IMR-90 (cell line): ENCODE measurements at regions not wholly inside any gene's neighbourhood (a gene's known extent, or its start where the extent isn't known, plus 50 kb on each side); places are given as distances from the start of the nearest gene placed in this dataset.

Source experiments
- ATAC-seq: fragments of 200-7000 bp; cut with Tn5 transposase; 2 replicates; pipeline ENCODE4 v1.9.1; 2020; ENCODE audit warnings: low read depth, mild to moderate bottlenecking, moderate library complexity
- BruUV-seq: library from RNA; stranded (reverse); fragments of 400-500 nt; replicated peaks from 2 replicates; lab custom pipeline; 2021; lab: Mats Ljungman, UMichigan
- CTCF ChIA-PET: fragments of 300-600 bp; formaldehyde crosslinking; extraction: SDS; loops from one replicate; lab custom pipeline; 2021; ENCODE audit warnings: antibody characterized with exemption; lab: Yijun Ruan, JAX
- POLR2A ChIA-PET: fragments of 300-600 bp; sonication (Branson Sonifier 250); formaldehyde crosslinking; loops from one replicate; lab custom pipeline; 2022; ENCODE audit warnings: antibody characterized with exemption; ENCODE audit not compliant: unreplicated experiment; lab: Charles Lee
- DNase-seq: peaks from one replicate; pipeline ENCODE4 v3.0.0; 2013
- H2AFZ ChIP-seq: replicated peaks from 2 replicates; pipeline ENCODE3; 2013; ENCODE audit warnings: low read length, mild to moderate bottlenecking; ENCODE audit not compliant: poor library complexity
- H2AK5ac ChIP-seq: 2 replicates; pipeline ENCODE4 v1.6.1; 2013; ENCODE audit warnings: low read depth, low read length, inconsistent platforms
- H2AK9ac ChIP-seq: replicated peaks from 2 replicates; pipeline ENCODE3; 2013; ENCODE audit warnings: mild to moderate bottlenecking, low read depth, low read length, moderate library complexity; ENCODE audit not compliant: poor library complexity
- H2BK120ac ChIP-seq: 2 replicates; pipeline ENCODE4 v1.6.1; 2013; ENCODE audit warnings: low read depth, low read length, inconsistent platforms
- H2BK15ac ChIP-seq: 3 replicates; pipeline ENCODE4 v1.6.1; 2013; ENCODE audit warnings: low read depth, low read length, inconsistent platforms
- H2BK20ac ChIP-seq: 2 replicates; pipeline ENCODE4 v1.6.1; 2013; ENCODE audit warnings: low read depth, mild to moderate bottlenecking, inconsistent platforms, low read length, moderate library complexity
- H2BK5ac ChIP-seq: 2 replicates; pipeline ENCODE4 v1.6.1; 2013; ENCODE audit warnings: mild to moderate bottlenecking, low read depth, low read length, inconsistent platforms; ENCODE audit not compliant: poor library complexity, severe bottlenecking
- H3K14ac ChIP-seq: replicated peaks from 2 replicates; pipeline ENCODE4 v1.6.1; 2013; ENCODE audit warnings: low read depth, low read length, inconsistent platforms
- H3K18ac ChIP-seq: 2 replicates; pipeline ENCODE4 v1.6.1; 2013; ENCODE audit warnings: low read depth, low read length, control low read depth
- H3K23ac ChIP-seq: 2 replicates; pipeline ENCODE4 v1.6.1; 2013; ENCODE audit warnings: low read depth, low read length, inconsistent platforms
- H3K27ac ChIP-seq: 2 replicates; pipeline ENCODE4 v1.5.1; 2013; ENCODE audit warnings: mild to moderate bottlenecking, control low read depth, low read length; ENCODE audit not compliant: insufficient read depth
- H3K27me3 ChIP-seq: 2 replicates; pipeline ENCODE4 v1.6.1; 2013; ENCODE audit warnings: low read length; ENCODE audit not compliant: control insufficient read depth, insufficient read depth
- H3K36me3 ChIP-seq: 2 replicates; pipeline ENCODE4 v1.6.1; 2013; ENCODE audit warnings: low read length, mixed read lengths; ENCODE audit not compliant: control insufficient read depth, insufficient read depth
- H3K4ac ChIP-seq: 2 replicates; pipeline ENCODE4 v1.6.1; 2013; ENCODE audit warnings: low read depth, low read length, inconsistent platforms
- H3K4me1 ChIP-seq: 2 replicates; pipeline ENCODE4 v1.6.1; 2013; ENCODE audit warnings: low read length, mixed read lengths; ENCODE audit not compliant: control insufficient read depth, insufficient read depth
- H3K4me2 ChIP-seq: 2 replicates; pipeline ENCODE4 v1.6.1; 2013; ENCODE audit warnings: low read depth, mild to moderate bottlenecking, control low read depth, low read length, moderate library complexity
- H3K4me3 ChIP-seq: 2 replicates; pipeline ENCODE4 v1.5.1; 2013; ENCODE audit warnings: low read depth, mild to moderate bottlenecking, control low read depth, low read length, moderate library complexity; ENCODE audit not compliant: insufficient read depth
- H3K56ac ChIP-seq: 2 replicates; pipeline ENCODE4 v1.6.1; 2013; ENCODE audit warnings: low read length, inconsistent platforms; ENCODE audit not compliant: insufficient read depth; ENCODE audit errors: extremely low read depth
- H3K79me1 ChIP-seq, 2 experiments: 2 replicates each; pipeline ENCODE4 v1.6.1; 2013; ENCODE audit warnings: low read length in 2 of 2, inconsistent platforms in 1 of 2, low read depth in 1 of 2
- H3K9ac ChIP-seq: 2 replicates; pipeline ENCODE4 v1.6.1; 2013; ENCODE audit warnings: low read depth, low read length, control low read depth
- H3K9me1 ChIP-seq: 2 replicates; pipeline ENCODE4 v1.6.1; 2013; ENCODE audit warnings: low read length, inconsistent platforms; ENCODE audit not compliant: insufficient read depth
- H3K9me3 ChIP-seq: 2 replicates; pipeline ENCODE4 v1.6.1; 2013; ENCODE audit warnings: low read length; ENCODE audit not compliant: control insufficient read depth, insufficient read depth
- H4K20me1 ChIP-seq: 2 replicates; pipeline ENCODE4 v1.6.1; 2013; ENCODE audit warnings: low read length, inconsistent platforms; ENCODE audit not compliant: insufficient read depth
- H4K5ac ChIP-seq: 2 replicates; pipeline ENCODE4 v1.6.1; 2013; ENCODE audit warnings: mild to moderate bottlenecking, low read depth, low read length, control low read depth
- H4K8ac ChIP-seq, 2 experiments: 2 replicates each; pipeline ENCODE4 v1.6.1; 2013; ENCODE audit warnings: low read depth in 2 of 2, low read length in 2 of 2, control low read depth in 1 of 2, inconsistent platforms in 1 of 2
- H4K91ac ChIP-seq: 2 replicates; pipeline ENCODE4 v1.6.1; 2013; ENCODE audit warnings: low read depth, low read length, inconsistent platforms; ENCODE audit not compliant: insufficient read depth
- RFX5 ChIP-seq: IDR thresholded peaks from 2 replicates; pipeline ENCODE4 v1.8.0; 2012; ENCODE audit warnings: low read depth, mild to moderate bottlenecking, low read length, moderate library complexity
- whole genome bisulfite sequencing, 2 experiments: methylation state at CpG; one replicate each; pipeline versions ENCODE4 v1.1.5 to v1.1.7; 2013; ENCODE audit warnings: missing lambda C conversion rate in 2 of 2; ENCODE audit not compliant: insufficient read length in 1 of 2; ENCODE audit errors: extremely low coverage in 2 of 2; 5-methylcytosine and 5-hydroxymethylcytosine counted together
- dilution Hi-C: fragments of 300-500 bp; cut with HindIII; formaldehyde crosslinking; loops from one replicate; pipeline ENCODE4 v1.14.3; 2018; ENCODE audit warnings: low sequenced_read_pairs; ENCODE audit not compliant: unreplicated experiment
- in situ Hi-C: fragments of 300-500 bp; cut with MboI; formaldehyde crosslinking; loops from 3 replicates; pipeline ENCODE4 v1.14.3; 2019; ENCODE audit warnings: low sequenced_read_pairs, inconsistent platforms, mixed read lengths
- intact Hi-C: fragments of 100-400 bp; cut with micrococcal nuclease; formaldehyde crosslinking; loops from 2 replicates; pipeline ENCODE4 v1.10.0; 2022
- TF ChIP-seq, protein P1 (sequence below): conservative IDR thresholded peaks from 2 replicates; pipeline ENCODE4 v1.5.1; 2012; ENCODE audit warnings: mild to moderate bottlenecking, low read depth, low read length, improper control_type of control experiment

DNA sequence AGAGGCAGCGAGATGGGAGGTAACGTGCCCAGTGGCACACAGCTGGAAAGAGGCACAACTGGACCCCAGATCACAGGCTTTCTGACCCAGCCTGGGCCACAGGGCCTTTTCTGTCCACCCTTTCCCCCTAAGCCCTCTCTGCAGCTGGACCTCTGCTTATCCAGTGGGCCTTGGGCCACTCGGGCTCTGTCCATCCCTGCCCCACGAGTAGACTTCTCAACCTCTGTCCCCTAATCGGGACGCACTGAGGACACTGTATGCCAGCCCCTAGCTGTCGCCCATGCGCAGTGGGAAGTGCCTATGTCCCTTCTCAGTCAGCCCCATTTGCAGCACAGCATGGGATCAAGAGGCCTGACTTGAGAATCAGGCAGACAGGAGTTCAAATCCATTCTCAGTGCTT, 65.6 kb upstream of the NEURL1B start:
- ATAC-seq: no peak
- in situ Hi-C loops: no loop called here
- dilution Hi-C loops: no loop called here

More for the DNA sequence above, 65.6 kb upstream of the NEURL1B start:
- no peak overlapping the region for H2BK120ac ChIP-seq
- no peak overlapping the region for H3K23ac ChIP-seq
- no peak for DNase-seq
- no peak overlapping the region for H4K5ac ChIP-seq
- H2AFZ ChIP-seq: no peak overlapping the region
- ChIA-PET CTCF (no interaction called here), POLR2A (no interaction called here)
- no peak overlapping the region for H3K18ac ChIP-seq
- H2BK20ac ChIP-seq: no peak overlapping the region
- no peaks in the 10 kb centered on the region for H3K79me1 ChIP-seq
- no peaks in the 10 kb centered on the region; the same call in 1 of the 2 replicates for H3K9me1 ChIP-seq
- H3K4me1 ChIP-seq: no peaks in the 10 kb centered on the region
- no peak overlapping the region for H2BK15ac ChIP-seq
- H3K4me3 ChIP-seq: no peak overlapping the region
- H3K56ac ChIP-seq: no peak overlapping the region
- TF ChIP-seq, protein P1, sequence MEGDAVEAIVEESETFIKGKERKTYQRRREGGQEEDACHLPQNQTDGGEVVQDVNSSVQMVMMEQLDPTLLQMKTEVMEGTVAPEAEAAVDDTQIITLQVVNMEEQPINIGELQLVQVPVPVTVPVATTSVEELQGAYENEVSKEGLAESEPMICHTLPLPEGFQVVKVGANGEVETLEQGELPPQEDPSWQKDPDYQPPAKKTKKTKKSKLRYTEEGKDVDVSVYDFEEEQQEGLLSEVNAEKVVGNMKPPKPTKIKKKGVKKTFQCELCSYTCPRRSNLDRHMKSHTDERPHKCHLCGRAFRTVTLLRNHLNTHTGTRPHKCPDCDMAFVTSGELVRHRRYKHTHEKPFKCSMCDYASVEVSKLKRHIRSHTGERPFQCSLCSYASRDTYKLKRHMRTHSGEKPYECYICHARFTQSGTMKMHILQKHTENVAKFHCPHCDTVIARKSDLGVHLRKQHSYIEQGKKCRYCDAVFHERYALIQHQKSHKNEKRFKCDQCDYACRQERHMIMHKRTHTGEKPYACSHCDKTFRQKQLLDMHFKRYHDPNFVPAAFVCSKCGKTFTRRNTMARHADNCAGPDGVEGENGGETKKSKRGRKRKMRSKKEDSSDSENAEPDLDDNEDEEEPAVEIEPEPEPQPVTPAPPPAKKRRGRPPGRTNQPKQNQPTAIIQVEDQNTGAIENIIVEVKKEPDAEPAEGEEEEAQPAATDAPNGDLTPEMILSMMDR: no peak
- TF ChIP-seq RFX5: no peak
- no peak overlapping the region for H3K14ac ChIP-seq
- H2BK5ac ChIP-seq: no peak overlapping the region
- H3K27me3 ChIP-seq: peaks cover 80% of the 10 kb centered on the region
- no peaks in the 10 kb centered on the region for H3K36me3 ChIP-seq
- peaks cover 8% of the 10 kb centered on the region; the same call in 1 of the 2 replicates for H3K9me3 ChIP-seq
- no peak overlapping the region for H3K27ac ChIP-seq
- no peak overlapping the region for H2AK9ac ChIP-seq
- no peak overlapping the region for H4K8ac ChIP-seq
- intact Hi-C loops: no loop called here
- H4K91ac ChIP-seq: no peak overlapping the region
- H4K20me1 ChIP-seq: no peaks in the 10 kb centered on the region
- H3K4ac ChIP-seq: no peak overlapping the region
- no peak overlapping the region for H3K9ac ChIP-seq
- no TSS peak for BruUV-seq
- H2AK5ac ChIP-seq: no peak overlapping the region
- 45% methylated on average over 4 of the region's 8 CpGs; no CpG with 5 or more reads in 1 of the 2 experiments for WGBS, 2 experiments
- H3K4me2 ChIP-seq: no peak overlapping the region
